ENCODE measurements at regions not wholly inside any gene's neighbourhood (a gene's known extent, or its start where the extent isn't known, plus 50 kb on each side); places are given as distances from the start of the nearest gene placed in this dataset.

GRCh38 chr14:58882577-58883018 lies 244.8 kb downstream of the DACT1 start:
- intact Hi-C loops (cut with micrococcal nuclease), result no loop called here
- no peaks in the 10 kb centered on the region for H3K4me1 Mint-ChIP-seq

GRCh38 chr14:58884442-58884841 lies 246.7 kb downstream of the DACT1 start:
- H3K9me3 ChIP-seq (replicated peaks in 1 of 2; ENCODE audit: control insufficient read depth in 1 of 2, insufficient read depth in 1 of 2, low read length in 2 of 2), result no peaks in the 10 kb centered on the region
- H3K4me1 Mint-ChIP-seq, result no peaks in the 10 kb centered on the region
- no peak overlapping the region for H3K27ac Mint-ChIP-seq
- H3K9ac ChIP-seq (ENCODE audit: insufficient read depth, low read length, poor library complexity, severe bottlenecking), result no peak overlapping the region
- no peaks in the 10 kb centered on the region for H3K27me3 Mint-ChIP-seq (ENCODE audit: low read depth in 3 of 3)
- no peak overlapping the region for H3K4me2 ChIP-seq (replicated peaks; ENCODE audit: extremely low read depth, low read length, poor library complexity, severe bottlenecking)
- intact Hi-C loops (cut with micrococcal nuclease), result no loop called here
- H3K79me2 ChIP-seq (ENCODE audit: insufficient read depth, low read length), result no peaks in the 10 kb centered on the region
- H3K27me3 ChIP-seq (ENCODE audit: control insufficient read depth in 2 of 2, insufficient read depth in 2 of 2, low read length in 2 of 2), result no peaks in the 10 kb centered on the region
- no peaks in the 10 kb centered on the region for H3K36me3 ChIP-seq (replicated peaks in 1 of 2; ENCODE audit: control insufficient read depth in 1 of 2, insufficient read depth in 2 of 2, low read length in 2 of 2)
- no peak for TF ChIP-seq CTCF (IDR thresholded peaks at IDR 0.05)
- 100% methylated on average over 2 of the region's 2 CpGs for WGBS (ENCODE audit: insufficient coverage)
- no peak for DNase-seq
- no peak overlapping the region for H3K27ac ChIP-seq (ENCODE audit: low read depth in 1 of 2, low read length in 2 of 2)
- no peaks in the 10 kb centered on the region for H3K9me3 Mint-ChIP-seq
- H4K20me1 ChIP-seq (ENCODE audit: insufficient read depth, low read length), result no peaks in the 10 kb centered on the region
- H3K4me1 ChIP-seq (ENCODE audit: control insufficient read depth in 1 of 2, insufficient read depth in 2 of 2, low read length in 2 of 2), result no peaks in the 10 kb centered on the region
- no peaks in the 10 kb centered on the region for H3K36me3 Mint-ChIP-seq
- no peak overlapping the region for H3K4me3 ChIP-seq (replicated peaks in 1 of 3; ENCODE audit: low read depth in 2 of 3, low read length in 3 of 3)
- H3K4me3 Mint-ChIP-seq, result no peak overlapping the region
- H2AFZ ChIP-seq (ENCODE audit: insufficient read depth, low read depth, low read length, poor library complexity, severe bottlenecking), result no peak overlapping the region

More at GRCh38 chr14:58882577-58883018, 244.8 kb downstream of the DACT1 start:
- Mint-ChIP-seq H3K27me3 (ENCODE audit: low read depth in 3 of 3) (no peaks in the 10 kb centered on the region), H3K27ac (no peak overlapping the region), H3K4me3 (no peak overlapping the region), H3K9me3 (peaks cover 0 to 2% (median 0%) of the 10 kb centered on the region in 7 donors), H3K36me3 (no peaks in the 10 kb centered on the region)
- Histone ChIP-seq H3K4me1 (ENCODE audit: control insufficient read depth in 1 of 2, insufficient read depth in 2 of 2, low read length in 2 of 2) (no peaks in the 10 kb centered on the region), H3K27ac (ENCODE audit: low read depth in 1 of 2, low read length in 2 of 2) (no peak overlapping the region), H3K36me3 (replicated peaks in 1 of 2; ENCODE audit: control insufficient read depth in 1 of 2, insufficient read depth in 2 of 2, low read length in 2 of 2) (no peaks in the 10 kb centered on the region), H3K79me2 (ENCODE audit: insufficient read depth, low read length) (no peaks in the 10 kb centered on the region), H2AFZ (ENCODE audit: insufficient read depth, low read depth, low read length, poor library complexity, severe bottlenecking) (no peak overlapping the region), H3K4me2 (replicated peaks; ENCODE audit: extremely low read depth, low read length, poor library complexity, severe bottlenecking) (no peak overlapping the region), H3K27me3 (ENCODE audit: control insufficient read depth in 2 of 2, insufficient read depth in 2 of 2, low read length in 2 of 2) (no peaks in the 10 kb centered on the region), H4K20me1 (ENCODE audit: insufficient read depth, low read length) (no peaks in the 10 kb centered on the region), H3K4me3 (replicated peaks in 1 of 3; ENCODE audit: low read depth in 2 of 3, low read length in 3 of 3) (no peak overlapping the region), H3K9ac (ENCODE audit: insufficient read depth, low read length, poor library complexity, severe bottlenecking) (no peak overlapping the region), H3K9me3 (replicated peaks in 1 of 2; ENCODE audit: control insufficient read depth in 1 of 2, insufficient read depth in 1 of 2, low read length in 2 of 2) (no peaks in the 10 kb centered on the region)
- 40% methylated on average over 1 of the region's 4 CpGs for WGBS (ENCODE audit: insufficient coverage)
- no peak for DNase-seq
- TF ChIP-seq CTCF (IDR thresholded peaks at IDR 0.05), result no peak

All from CD14-positive monocyte (primary cell).